GM13976 (cell line): ENCODE measurements at regions not wholly inside any gene's neighbourhood (a gene's known extent, or its start where the extent isn't known, plus 50 kb on each side); places are given as distances from the start of the nearest gene placed in this dataset.
"Not testable (repeated sequence)": the region's sequence is repeated elsewhere in the genome, so short reads cannot be mapped to it uniquely, and the experiment has no call there.

ENCODE experiments used
- DNase-seq: peaks from one replicate; pipeline ENCODE4 v3.0.0; 2012; ENCODE audit warnings: low spot score
- CTCF ChIP-seq: IDR thresholded peaks from 2 replicates; pipeline ENCODE4 v1.5.1; 2012; ENCODE audit warnings: borderline replicate concordance, mild to moderate bottlenecking; ENCODE audit not compliant: insufficient read depth; ENCODE audit errors: extremely low read depth, missing control alignments, control extremely low read depth
- in situ Hi-C: fragments of 300-500 bp; cut with MboI; formaldehyde crosslinking; loops from one replicate; pipeline ENCODE4 v1.12.0; 2022; ENCODE audit warnings: low sequenced_read_pairs, mixed read lengths, inconsistent platforms; ENCODE audit not compliant: unreplicated experiment

- no peak for DNase-seq
- in situ Hi-C loops: no loop called here
- no peak for TF ChIP-seq CTCF
Measured at GRCh38 chr13:81917810-81918209, 1576.9 kb upstream of the SPRY2 start.

GRCh38 chr13:81916461-81916860 is 1575.5 kb upstream of the SPRY2 start:
- in situ Hi-C loops: no loop called here
- no peak for TF ChIP-seq CTCF
- DNase-seq: no peak

DNA sequence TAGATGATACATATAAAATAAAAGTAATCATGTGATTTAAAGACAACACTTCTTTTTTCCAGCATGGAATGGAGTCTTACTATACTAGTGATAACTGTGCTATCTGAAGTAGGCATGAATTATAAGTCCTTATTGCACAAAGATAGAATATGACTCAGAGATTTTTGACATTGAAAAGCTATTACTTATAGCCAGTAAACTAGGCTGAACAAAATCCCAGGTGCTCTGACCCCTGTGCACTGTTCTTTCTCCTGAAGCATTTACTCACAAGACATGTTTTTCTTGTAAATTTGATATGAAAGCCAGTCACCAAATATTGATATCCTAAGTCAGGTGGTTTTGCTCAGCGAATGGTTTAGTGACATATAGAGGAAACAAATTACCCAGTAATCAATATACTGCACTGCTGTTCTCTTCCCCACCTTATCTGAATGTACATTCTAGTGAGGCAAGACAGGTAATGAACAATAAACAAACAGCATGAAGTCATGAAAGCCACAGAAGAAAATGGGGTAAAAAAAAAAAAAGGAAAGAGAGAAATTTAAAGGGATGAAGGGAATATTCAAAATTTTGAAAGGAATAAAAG is 1567.0 kb upstream of the SPRY2 start:
- in situ Hi-C loops: no loop called here
- no peak for DNase-seq
- TF ChIP-seq CTCF: no peak

DNA sequence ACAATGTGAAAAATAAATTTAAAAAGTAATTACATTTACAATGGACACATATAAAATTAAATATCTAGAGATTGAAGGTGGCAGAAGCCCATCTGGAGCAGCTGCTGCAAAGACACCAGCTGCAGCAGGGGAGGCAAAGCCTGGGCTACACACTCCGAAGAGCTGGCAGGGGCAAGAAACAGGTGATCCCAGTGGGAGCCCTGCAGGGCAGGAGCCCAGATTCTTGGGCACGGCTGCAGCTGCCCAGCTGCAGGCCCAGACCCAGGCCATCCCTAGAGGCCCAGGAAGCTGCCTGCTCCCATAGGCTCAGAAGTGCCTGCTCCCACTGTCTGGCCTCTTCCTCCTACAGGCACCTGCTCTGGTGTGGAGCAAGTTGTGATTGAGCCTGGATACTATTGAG is 1547.9 kb upstream of the SPRY2 start:
- no peak for TF ChIP-seq CTCF
- no peak for DNase-seq
- in situ Hi-C loops: no loop called here

DNA sequence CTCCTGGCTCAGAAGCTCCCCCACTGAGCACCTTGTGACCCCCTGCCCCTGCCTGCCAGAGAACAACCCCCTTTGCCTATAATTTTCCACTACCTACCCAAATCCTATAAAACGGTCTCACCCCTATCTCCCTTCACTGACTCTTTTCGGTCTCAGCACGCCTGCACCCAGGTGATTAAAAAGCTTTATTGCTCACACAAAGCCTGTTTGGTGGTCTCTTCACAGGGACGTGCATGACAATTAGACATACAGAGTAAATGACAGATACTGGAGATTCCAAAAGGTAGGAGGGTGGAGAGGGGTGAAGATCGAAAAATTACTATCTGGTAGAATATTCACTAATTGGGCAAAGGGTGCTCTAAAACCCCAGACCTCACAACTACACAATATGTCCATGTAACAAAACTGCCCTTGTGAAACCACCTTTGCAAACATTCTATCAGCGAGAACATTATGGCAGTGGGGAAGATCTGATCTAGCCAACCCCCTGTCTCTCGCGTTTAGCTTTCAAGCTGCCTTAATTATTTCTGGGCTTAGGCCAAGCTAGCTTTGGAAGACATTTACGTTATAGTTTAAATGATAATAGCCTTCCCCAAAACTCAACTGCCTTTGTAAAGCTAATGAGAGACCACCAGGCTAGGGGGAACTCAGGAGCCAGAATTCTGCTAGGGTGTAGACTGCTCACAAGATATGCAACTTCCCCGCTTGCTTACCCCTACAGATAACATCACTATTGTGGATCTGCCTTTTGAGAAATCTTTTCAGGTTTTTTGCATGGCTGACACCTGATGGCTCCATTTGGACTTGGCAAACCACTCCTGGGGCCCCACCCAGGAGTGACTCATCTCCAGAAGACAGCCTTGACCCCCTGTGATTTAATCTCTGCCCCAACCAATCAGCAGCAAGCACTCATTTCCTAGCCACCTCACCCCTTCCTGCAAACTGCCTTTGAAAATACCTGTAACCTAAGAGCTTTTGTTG is 1534.0 kb upstream of the SPRY2 start:
- in situ Hi-C loops: no loop called here
- no peak for DNase-seq
- no peak for TF ChIP-seq CTCF

GRCh38 chr13:81874253-81874652 is 1533.3 kb upstream of the SPRY2 start:
- in situ Hi-C loops: no loop called here
- TF ChIP-seq CTCF: no peak
- DNase-seq: no peak

DNA sequence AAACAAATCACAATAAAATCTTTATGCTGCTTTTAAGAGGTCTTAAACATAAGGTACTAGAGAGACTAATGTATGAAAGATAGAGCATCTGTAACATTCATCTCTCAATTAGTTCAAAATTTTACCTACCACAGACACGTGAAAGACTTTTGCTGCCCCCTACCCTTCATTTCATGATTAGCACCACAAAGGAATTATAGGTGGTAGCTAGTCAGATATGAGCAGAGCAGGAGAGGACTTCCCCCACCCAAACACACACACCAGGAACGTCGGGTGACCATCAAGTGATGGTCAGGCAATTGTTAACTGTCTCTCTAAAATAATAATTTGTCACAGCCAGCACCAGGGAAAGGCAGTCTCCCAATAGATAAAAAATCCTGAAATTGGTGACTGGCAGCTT is 1531.7 kb upstream of the SPRY2 start:
- in situ Hi-C loops: no loop called here
- no peak for DNase-seq
- TF ChIP-seq CTCF: no peak

DNA sequence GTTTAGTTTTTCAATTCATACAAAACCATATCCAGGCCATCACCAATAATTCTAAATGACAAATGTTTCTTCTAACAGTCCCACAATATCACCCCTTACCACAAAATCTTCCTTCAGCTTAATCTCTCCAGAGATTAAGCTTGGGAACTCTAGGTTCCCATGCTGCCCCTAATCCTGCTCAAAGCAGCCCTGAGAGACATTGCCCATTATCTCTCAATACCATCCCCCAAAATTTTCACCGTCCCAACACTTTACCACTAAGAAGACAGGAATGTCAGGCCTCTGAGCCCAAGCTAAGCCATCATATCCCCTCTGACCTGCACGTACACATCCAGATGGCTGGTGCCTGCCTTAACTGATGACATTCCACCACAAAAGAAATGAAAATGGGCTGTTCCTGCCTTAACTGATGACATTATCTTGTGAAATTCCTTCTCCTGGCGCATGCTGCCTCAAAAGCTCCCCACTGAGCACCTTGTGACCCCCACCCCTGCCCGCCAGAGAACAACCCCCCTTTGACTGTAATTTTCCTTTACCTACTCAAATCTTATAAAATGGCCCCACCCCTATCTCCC is 1530.9 kb upstream of the SPRY2 start:
- DNase-seq, in situ Hi-C loops: not testable (repeated sequence)
